AG09319 (cell line): ENCODE measurements at regions not wholly inside any gene's neighbourhood (a gene's known extent, or its start where the extent isn't known, plus 50 kb on each side); places are given as distances from the start of the nearest gene placed in this dataset.

Experiments used
- DNase-seq: peaks from one replicate; pipeline ENCODE4 v3.0.0-alpha.2; 2010; ENCODE audit warnings: low read depth; ENCODE audit errors: extremely low read depth
- TF ChIP-seq, protein P1 (sequence below): IDR thresholded peaks from 2 replicates; pipeline ENCODE4 v1.5.1; 2011; ENCODE audit warnings: low read depth, mild to moderate bottlenecking, inconsistent platforms, low read length, moderate library complexity

DNA sequence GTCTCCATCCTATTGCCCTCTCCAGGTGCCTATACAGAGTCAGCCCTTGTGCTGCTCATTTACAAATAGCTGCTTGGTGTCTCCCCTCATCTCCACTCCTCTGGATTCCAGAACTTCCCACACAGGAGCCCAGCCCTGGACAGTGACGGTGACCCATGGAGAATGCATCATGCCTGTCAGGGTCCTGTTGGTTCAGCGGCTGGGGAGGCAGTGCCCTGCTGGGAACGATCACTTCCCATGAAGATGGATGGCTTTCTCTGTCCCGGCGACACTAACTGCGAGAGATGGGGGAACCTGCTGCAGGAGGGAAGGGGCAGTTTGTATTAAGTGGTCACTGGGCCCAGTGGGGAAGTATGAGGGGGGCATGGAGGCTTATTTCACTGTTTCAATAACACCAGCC, 395.0 kb upstream of the TBX3 start:
- DNase-seq, result no peak
- TF ChIP-seq, protein P1, sequence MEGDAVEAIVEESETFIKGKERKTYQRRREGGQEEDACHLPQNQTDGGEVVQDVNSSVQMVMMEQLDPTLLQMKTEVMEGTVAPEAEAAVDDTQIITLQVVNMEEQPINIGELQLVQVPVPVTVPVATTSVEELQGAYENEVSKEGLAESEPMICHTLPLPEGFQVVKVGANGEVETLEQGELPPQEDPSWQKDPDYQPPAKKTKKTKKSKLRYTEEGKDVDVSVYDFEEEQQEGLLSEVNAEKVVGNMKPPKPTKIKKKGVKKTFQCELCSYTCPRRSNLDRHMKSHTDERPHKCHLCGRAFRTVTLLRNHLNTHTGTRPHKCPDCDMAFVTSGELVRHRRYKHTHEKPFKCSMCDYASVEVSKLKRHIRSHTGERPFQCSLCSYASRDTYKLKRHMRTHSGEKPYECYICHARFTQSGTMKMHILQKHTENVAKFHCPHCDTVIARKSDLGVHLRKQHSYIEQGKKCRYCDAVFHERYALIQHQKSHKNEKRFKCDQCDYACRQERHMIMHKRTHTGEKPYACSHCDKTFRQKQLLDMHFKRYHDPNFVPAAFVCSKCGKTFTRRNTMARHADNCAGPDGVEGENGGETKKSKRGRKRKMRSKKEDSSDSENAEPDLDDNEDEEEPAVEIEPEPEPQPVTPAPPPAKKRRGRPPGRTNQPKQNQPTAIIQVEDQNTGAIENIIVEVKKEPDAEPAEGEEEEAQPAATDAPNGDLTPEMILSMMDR, result no peak

DNA sequence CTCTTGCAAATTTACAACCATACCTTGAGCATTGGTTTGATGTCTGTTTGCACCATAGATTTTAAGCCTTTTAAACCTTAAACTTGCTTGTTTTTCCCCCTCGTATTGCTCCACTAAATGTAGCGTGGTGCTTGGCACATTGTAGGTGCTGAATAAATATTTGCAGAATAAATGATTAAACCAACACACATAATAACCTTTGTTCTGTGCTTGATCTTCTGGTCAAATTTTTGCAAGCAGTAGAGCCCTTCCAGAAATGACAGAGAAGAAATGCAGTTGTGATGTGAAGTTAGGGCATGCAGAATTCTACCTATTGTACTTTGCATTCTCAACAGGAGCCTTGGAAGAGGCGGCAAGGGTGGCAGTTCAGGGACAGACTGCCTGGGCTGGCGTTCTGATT, 394.4 kb upstream of the TBX3 start:
- TF ChIP-seq, protein P1, result no peak
- no peak for DNase-seq

DNA sequence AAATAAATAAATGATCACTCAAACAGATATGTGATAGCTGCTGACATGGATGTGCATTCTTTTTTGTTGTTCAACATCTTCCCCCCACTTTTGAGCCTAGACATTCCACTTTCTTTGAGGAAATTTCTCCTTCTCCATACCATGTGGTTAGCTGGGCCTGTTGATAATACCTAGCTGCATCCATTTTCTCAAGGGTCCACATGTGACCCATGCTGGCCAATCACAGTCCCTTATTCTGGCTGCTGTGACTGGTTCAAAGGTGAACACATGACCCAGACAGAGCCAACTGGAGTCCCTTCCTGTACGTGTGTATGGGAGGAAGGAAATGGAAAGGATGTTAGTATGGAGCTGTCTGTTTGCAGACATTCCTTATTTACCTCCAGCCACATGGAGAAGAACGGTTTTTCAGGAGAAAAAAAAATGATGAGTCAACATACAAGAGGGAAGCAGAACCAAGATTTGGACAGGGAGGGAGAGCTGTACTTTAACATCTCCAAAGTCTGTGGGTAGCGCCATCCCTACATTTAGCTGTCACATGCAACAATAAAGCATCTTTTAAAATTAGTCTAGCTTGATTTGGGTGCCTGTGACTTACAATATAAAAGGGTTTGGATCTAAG, 391.7 kb upstream of the TBX3 start:
- DNase-seq, result no peak
- TF ChIP-seq, protein P1, result no peak

DNA sequence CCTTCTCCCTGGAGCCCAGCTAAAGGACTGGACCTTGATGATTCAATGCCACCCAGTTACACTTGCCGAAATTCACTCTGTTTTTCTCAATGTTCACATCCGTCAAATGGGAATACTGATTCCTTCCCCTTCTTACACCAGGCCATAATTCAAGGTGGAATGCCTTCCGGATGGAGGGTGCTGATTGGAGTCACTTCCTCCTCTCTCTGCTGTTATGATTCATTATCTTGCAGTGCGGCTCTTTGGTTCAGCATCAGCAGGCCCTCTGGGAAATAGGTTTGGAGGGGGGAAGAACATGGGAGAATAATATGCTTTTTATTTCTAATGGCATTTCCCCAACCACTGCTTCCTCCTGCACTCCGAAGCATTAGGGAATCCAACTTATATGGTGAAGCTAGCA, 390.6 kb upstream of the TBX3 start:
- DNase-seq, result no peak
- TF ChIP-seq, protein P1, result no peak

DNA sequence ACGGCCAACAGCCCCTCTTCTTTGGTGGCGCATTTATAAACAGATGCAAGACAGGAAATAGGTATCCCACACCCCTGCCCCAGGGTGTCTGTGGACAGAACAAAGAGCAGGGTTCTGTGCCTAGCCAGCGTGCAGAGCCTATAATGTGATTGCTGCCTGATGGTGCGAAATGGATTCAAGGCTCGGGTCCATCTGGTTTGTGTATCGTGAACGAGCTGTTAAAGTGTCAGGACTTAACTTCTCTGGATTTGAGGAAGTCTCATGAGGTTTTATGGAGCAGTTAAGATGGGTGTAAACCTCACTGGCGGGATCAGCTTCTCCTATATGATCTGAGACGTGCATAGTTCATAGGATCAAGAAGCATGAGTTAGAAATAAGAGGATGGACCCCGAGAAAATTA, 388.7 kb upstream of the TBX3 start:
- no peak for DNase-seq
- TF ChIP-seq, protein P1, result no peak

DNA sequence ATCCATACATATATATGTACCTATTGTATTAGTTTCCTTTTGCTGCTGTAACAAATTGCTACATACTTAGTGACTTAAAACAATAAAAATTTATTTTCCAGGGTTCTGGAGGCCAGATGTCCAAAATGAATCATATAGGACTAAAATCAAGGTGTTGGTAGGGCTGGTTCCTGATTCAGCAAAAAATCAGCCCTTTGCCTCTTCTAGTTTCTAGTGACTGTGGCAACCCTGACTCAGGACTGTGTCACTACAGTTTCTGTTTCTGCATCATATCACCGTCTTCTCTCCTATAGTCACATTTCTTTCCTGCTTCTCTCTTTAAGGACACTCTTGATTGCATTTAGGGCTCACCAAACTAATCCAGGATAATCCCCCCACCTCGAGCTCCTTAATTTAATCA, 386.3 kb upstream of the TBX3 start:
- TF ChIP-seq, protein P1, result no peak
- DNase-seq, result no peak

DNA sequence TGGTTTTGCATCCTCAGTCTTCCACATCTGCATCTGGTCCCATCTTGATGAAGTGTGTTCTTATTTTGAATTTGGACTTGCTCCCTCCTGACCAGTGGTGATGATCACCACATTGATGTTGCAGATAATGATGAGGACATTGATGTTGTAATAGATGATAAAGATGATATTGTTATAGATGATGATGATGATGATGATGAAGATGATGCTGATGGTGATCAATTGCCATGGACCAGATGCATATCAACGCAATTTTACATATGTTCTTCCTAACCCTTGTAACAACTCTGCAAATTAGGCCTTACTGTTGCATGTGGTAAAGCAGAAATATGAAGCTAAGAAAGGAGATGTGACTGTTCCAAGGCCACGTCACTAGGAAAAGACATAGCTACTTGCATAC, 380.3 kb upstream of the TBX3 start:
- TF ChIP-seq, protein P1, result no peak
- no peak for DNase-seq
